HepG2 (cell line): ENCODE measurements at regions not wholly inside any gene's neighbourhood (a gene's known extent, or its start where the extent isn't known, plus 50 kb on each side); places are given as distances from the start of the nearest gene placed in this dataset.

Source experiments
- ATAC-seq: fragments of 200-7000 bp; cut with Tn5 transposase; 3 replicates; pipeline ENCODE4 v1.9.1; 2020; ENCODE audit warnings: mild to moderate bottlenecking, moderate library complexity
- BruUV-seq: library from RNA; stranded (reverse); fragments of 400-500 nt; replicated peaks from 2 replicates; lab custom pipeline; 2021; lab: Mats Ljungman, UMichigan
- CTCF ChIA-PET: fragments of 300-600 bp; formaldehyde crosslinking; extraction: SDS; loops from one replicate; lab custom pipeline; 2021; ENCODE audit warnings: low total read pairs, inconsistent platforms, low intra/inter-chr PET ratio; lab: Yijun Ruan, JAX
- POLR2A ChIA-PET: fragments of 350-600 bp; sonication (Branson Sonifier 250); formaldehyde crosslinking; loops from one replicate; lab custom pipeline; 2020; ENCODE audit warnings: antibody characterized with exemption, inconsistent platforms; lab: Yijun Ruan, JAX
- DNase-seq: peaks from one replicate; pipeline ENCODE4 v3.0.0-alpha.2; 2015; ENCODE audit warnings: low spot score
- FAIRE-seq: peaks from 3 replicates; lab custom pipeline; 2011; peaks lifted over from hg19 to GRCh38; lab: Jason Lieb, UNC
- H2AFZ ChIP-seq: one replicate; pipeline ENCODE4 v1.6.1; 2011; ENCODE audit warnings: low read length, inconsistent platforms
- H3K27ac ChIP-seq: fragments of 300-600 bp; 3 replicates; pipeline ENCODE4 v1.8.0; 2011; ENCODE audit warnings: mixed run types, mild to moderate bottlenecking, mixed read lengths, low read length, inconsistent platforms; ENCODE audit not compliant: insufficient read depth; ENCODE audit errors: extremely low read length
- H3K27me3 ChIP-seq, 2 experiments: fragments of 200-600 bp in 1 of 2; 2 replicates in 1 of 2; 3 replicates in 1 of 2; pipeline versions ENCODE4 v1.6.0 to v1.8.0; 2011; ENCODE audit warnings: low read length in 2 of 2, mild to moderate bottlenecking in 2 of 2, moderate library complexity in 2 of 2, inconsistent platforms in 1 of 2; ENCODE audit not compliant: insufficient read depth in 2 of 2, control insufficient read depth in 1 of 2
- H3K36me3 ChIP-seq, 2 experiments: fragments of 200-600 bp in 1 of 2; replicated peaks in 1 of 2; 2 replicates in 1 of 2; 3 replicates in 1 of 2; pipeline versions ENCODE4 v1.5.1 to v1.8.0; 2011; ENCODE audit warnings: low read length in 2 of 2, inconsistent platforms in 1 of 2; ENCODE audit not compliant: insufficient read depth in 2 of 2, control insufficient read depth in 1 of 2
- H3K4me1 ChIP-seq: 2 replicates; pipeline ENCODE4 v1.5.1; 2012; ENCODE audit warnings: low read length, inconsistent platforms; ENCODE audit not compliant: insufficient read depth
- H3K4me2 ChIP-seq: 2 replicates; pipeline ENCODE4 v1.6.0; 2011; ENCODE audit warnings: low read depth, low read length, inconsistent platforms
- H3K4me3 ChIP-seq, 3 experiments: fragments of 200-600 bp in 1 of 3; sonication (generic), shearing (Covaris generic) in 1 of 3; replicated peaks in 1 of 3; 2 replicates each; pipeline ENCODE4 v1.5.1; 2011 to 2016; ENCODE audit warnings: low read length in 3 of 3, inconsistent platforms in 2 of 3, low read depth in 2 of 3, mild to moderate bottlenecking in 2 of 3, control low read depth in 1 of 3, mixed read lengths in 1 of 3; ENCODE audit not compliant: insufficient read depth in 1 of 3
- H3K79me2 ChIP-seq: one replicate; pipeline ENCODE4 v1.6.1; 2011; ENCODE audit warnings: low read length, inconsistent platforms; ENCODE audit not compliant: insufficient read depth
- H3K9ac ChIP-seq: 2 replicates; pipeline ENCODE4 v1.6.0; 2011; ENCODE audit warnings: mild to moderate bottlenecking, low read depth, low read length, inconsistent platforms; ENCODE audit not compliant: insufficient read depth
- H3K9me3 ChIP-seq: 2 replicates; pipeline ENCODE4 v1.5.1; 2012; ENCODE audit warnings: mild to moderate bottlenecking, low read length
- H4K20me1 ChIP-seq: 2 replicates; pipeline ENCODE4 v1.6.0; 2011; ENCODE audit warnings: inconsistent platforms, mild to moderate bottlenecking, low read length, moderate library complexity; ENCODE audit not compliant: insufficient read depth
- FOXK2 ChIP-seq: fragments of 450-650 bp; IDR thresholded peaks from 2 replicates; pipeline ENCODE4 v1.6.1; 2016
- GATAD2A ChIP-seq: IDR thresholded peaks from 2 replicates; pipeline ENCODE4 v1.6.1; 2016
- IKZF4 ChIP-seq: sonication (generic); formaldehyde crosslinking; IDR thresholded peaks from 2 replicates; pipeline ENCODE4 v1.5.1; 2020; ENCODE audit warnings: borderline replicate concordance, mild to moderate bottlenecking, low read depth, missing genetic modification reagents; ENCODE audit errors: not compliant biosample characterization
- NCOA2 ChIP-seq: sonication (generic); formaldehyde crosslinking; IDR thresholded peaks from 2 replicates; pipeline ENCODE4 v1.8.0; 2022; ENCODE audit warnings: inconsistent platforms
- PBX3 ChIP-seq: sonication (generic); formaldehyde crosslinking; IDR thresholded peaks from 2 replicates; pipeline ENCODE4 v1.8.1; 2023; ENCODE audit warnings: missing genetic modification reagents, inconsistent platforms, borderline replicate concordance
- PCBP1 ChIP-seq: fragments of 200-400 bp; formaldehyde crosslinking; IDR thresholded peaks from 2 replicates; pipeline ENCODE4 v1.6.1; 2017; ENCODE audit warnings: mild to moderate bottlenecking, low read depth, low read length, borderline replicate concordance
- SMAD3 ChIP-seq: sonication (generic); formaldehyde crosslinking; IDR thresholded peaks from 2 replicates; pipeline ENCODE4 v1.4.0; 2020; ENCODE audit warnings: missing genetic modification reagents
- TEAD2 ChIP-seq: sonication (generic); formaldehyde crosslinking; IDR thresholded peaks from 2 replicates; pipeline ENCODE4 v1.9.0; 2021; ENCODE audit warnings: missing genetic modification reagents
- TP53 ChIP-seq: sonication (generic); formaldehyde crosslinking; conservative IDR thresholded peaks from 2 replicates; pipeline ENCODE4 v1.4.0; 2020; ENCODE audit warnings: missing genetic modification reagents
- ZBTB49 ChIP-seq: sonication (generic); formaldehyde crosslinking; IDR thresholded peaks from 2 replicates; pipeline ENCODE4 v1.4.0; 2020; ENCODE audit warnings: missing genetic modification reagents, borderline replicate concordance
- ZGPAT ChIP-seq: IDR thresholded peaks from 2 replicates; pipeline ENCODE4 v1.6.1; 2016; ENCODE audit warnings: mild to moderate bottlenecking
- ZMYM3 ChIP-seq: sonication (generic); formaldehyde crosslinking; IDR thresholded peaks from 2 replicates; pipeline ENCODE4 v1.5.1; 2020; ENCODE audit warnings: mild to moderate bottlenecking, missing genetic modification reagents
- ZNF280D ChIP-seq: sonication (generic); formaldehyde crosslinking; IDR thresholded peaks from 2 replicates; pipeline ENCODE4 v1.5.1; 2020; ENCODE audit warnings: mild to moderate bottlenecking, missing genetic modification reagents
- ZNF354B ChIP-seq: sonication (generic); formaldehyde crosslinking; IDR thresholded peaks from 2 replicates; pipeline ENCODE4 v1.8.0; 2022; ENCODE audit warnings: mild to moderate bottlenecking, missing genetic modification reagents
- ZNF414 ChIP-seq: sonication (generic); formaldehyde crosslinking; IDR thresholded peaks from 2 replicates; pipeline ENCODE4 v1.5.0; 2020; ENCODE audit warnings: missing genetic modification reagents
- ZNF615 ChIP-seq: sonication (generic); formaldehyde crosslinking; IDR thresholded peaks from 2 replicates; pipeline ENCODE4 v1.5.0; 2020; ENCODE audit warnings: mild to moderate bottlenecking, missing genetic modification reagents, borderline replicate concordance
- ZNF652 ChIP-seq: IDR thresholded peaks from 2 replicates; pipeline ENCODE4 v1.6.1; 2016; ENCODE audit warnings: low read depth, borderline replicate concordance
- ZNF773 ChIP-seq: sonication (generic); formaldehyde crosslinking; IDR thresholded peaks from 2 replicates; pipeline ENCODE4 v1.4.0; 2020; ENCODE audit warnings: missing genetic modification reagents, borderline replicate concordance
- WGBS: methylation state at CpG from one replicate; pipeline ENCODE4 v1.1.6; 2017; ENCODE audit warnings: low lambda C conversion rate; 5-methylcytosine and 5-hydroxymethylcytosine counted together
- in situ Hi-C: cut with HindIII; loops from 2 replicates; pipeline ENCODE4 v1.10.0; 2017; ENCODE audit warnings: low pct_unique_long_range_greater_than_20kb; ENCODE audit not compliant: extremely low pct_ligation_motif_present
- intact Hi-C: fragments of 100-400 bp; cut with micrococcal nuclease; formaldehyde crosslinking; loops from one replicate; pipeline ENCODE4 v1.10.0; 2022; ENCODE audit not compliant: unreplicated experiment

GRCh38 chr5:58182287-58182841, 277.5 kb downstream of the PLK2 start:
- CTCF ChIA-PET: no interaction called here
- FAIRE-seq (no peak), DNase-seq (no peak), ATAC-seq (no peak)
- POLR2A ChIA-PET: no interaction called here
- no peak overlapping the region for H2AFZ ChIP-seq
- intact Hi-C loops: no loop called here
- H3K4me3 ChIP-seq: no peak overlapping the region
- in situ Hi-C loops: no loop called here
- WGBS: 0% methylated on average over 3 of the region's 3 CpGs
- no peaks in the 10 kb centered on the region for H3K4me1 ChIP-seq
- no peaks in the 10 kb centered on the region for H4K20me1 ChIP-seq
- no TSS peak for BruUV-seq
- H3K9ac ChIP-seq: no peak overlapping the region
- no peaks in the 10 kb centered on the region for H3K9me3 ChIP-seq
- H3K27me3 ChIP-seq: no peaks in the 10 kb centered on the region; a peak in 1 of 5 replicates
- H3K27ac ChIP-seq: no peak overlapping the region
- no peaks in the 10 kb centered on the region for H3K36me3 ChIP-seq
- H3K4me2 ChIP-seq: no peak overlapping the region
- H3K79me2 ChIP-seq: no peaks in the 10 kb centered on the region
- TF ChIP-seq NCOA2 (CRISPR knock-in tag): no peak
- no peak for TF ChIP-seq PCBP1
- no peak for TF ChIP-seq IKZF4 (CRISPR knock-in tag)
- no peak for TF ChIP-seq TP53 (CRISPR knock-in tag)
- no peak for TF ChIP-seq FOXK2
- TF ChIP-seq TEAD2: no peak
- no peak for TF ChIP-seq ZNF652 (CRISPR knock-in tag)
- TF ChIP-seq ZMYM3 (CRISPR knock-in tag): no peak
- TF ChIP-seq ZNF280D (CRISPR knock-in tag): no peak
- TF ChIP-seq SMAD3 (CRISPR knock-in tag): no peak
- no peak for TF ChIP-seq PBX3 (CRISPR knock-in tag)
- no peak for TF ChIP-seq ZBTB49
- TF ChIP-seq GATAD2A (CRISPR knock-in tag): no peak
- no peak for TF ChIP-seq ZNF773 (CRISPR knock-in tag)
- no peak for TF ChIP-seq ZNF615 (CRISPR knock-in tag)
- TF ChIP-seq ZNF414 (CRISPR knock-in tag): no peak
- no peak for TF ChIP-seq ZNF354B (CRISPR knock-in tag)
- TF ChIP-seq ZGPAT: no peak
